Hematopoietic multipotent progenitor cell treated with erythropoietin and hydrocortisone succinate and interleukin-3 and kit ligand, for 15 days (in vitro differentiated cells): ENCODE measurements at regions not wholly inside any gene's neighbourhood (a gene's known extent, or its start where the extent isn't known, plus 50 kb on each side); places are given as distances from the start of the nearest gene placed in this dataset.

Source experiments
- DNase-seq: peaks from one replicate; pipeline ENCODE4 v3.0.0-alpha.2; 2015; ENCODE audit warnings: low spot score

DNA sequence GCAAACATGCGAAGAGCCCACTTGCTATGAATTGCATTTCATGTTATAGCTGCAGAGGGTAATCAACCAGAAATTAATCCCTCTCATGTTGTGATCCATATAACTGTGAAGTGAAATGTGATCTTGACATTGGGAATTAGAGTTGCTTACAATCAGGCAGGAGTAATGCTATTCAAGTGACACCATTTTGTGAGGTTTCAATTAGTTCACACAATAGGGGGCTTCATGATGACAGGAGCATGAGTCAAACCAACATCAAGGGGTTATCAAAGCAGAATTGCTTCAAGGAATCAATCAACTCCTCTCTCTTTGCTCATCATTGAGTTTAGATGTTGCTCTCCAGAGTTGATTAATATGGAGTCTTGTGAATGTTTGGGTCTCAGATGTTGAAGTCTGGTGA lies 1585.2 kb upstream of the TENM4 start:
- DNase-seq, result no peak

DNA sequence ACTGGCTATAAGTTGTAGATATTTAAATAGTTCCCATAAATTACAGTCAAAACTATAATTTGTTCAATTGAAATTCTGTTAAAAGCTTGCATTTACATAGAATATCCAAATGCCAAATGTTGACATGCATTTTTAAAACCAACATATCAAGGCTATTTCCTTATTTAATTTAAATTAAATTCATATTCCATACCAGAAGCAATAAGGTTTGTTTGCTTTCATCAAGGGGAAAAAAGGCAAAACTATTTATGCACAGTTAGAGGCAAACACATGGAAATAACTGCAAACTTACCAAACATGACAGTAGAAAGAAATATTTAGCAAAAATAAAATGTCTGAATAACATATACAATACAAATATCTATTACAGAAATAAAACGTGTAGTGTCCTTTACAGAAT lies 1581.2 kb upstream of the TENM4 start:
- DNase-seq, result no peak

DNA sequence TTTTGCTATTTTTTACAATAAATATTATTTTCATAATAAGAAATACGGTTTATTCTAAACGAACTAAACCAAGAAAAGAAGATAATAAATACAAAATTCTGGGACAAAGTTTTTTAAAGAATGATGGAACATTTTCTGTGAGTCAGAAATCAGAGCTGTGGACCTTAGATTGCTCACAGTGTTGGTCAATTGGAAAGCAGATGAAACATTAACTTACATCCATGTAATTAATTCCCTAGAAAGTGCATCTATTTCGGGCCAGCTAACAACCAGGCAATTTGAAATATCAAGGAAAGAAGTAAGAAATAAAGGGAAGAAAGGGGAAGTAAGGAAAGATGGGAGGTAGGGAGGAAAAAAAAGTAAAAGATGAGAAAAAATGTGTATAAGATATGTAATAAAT lies 1569.8 kb upstream of the TENM4 start:
- DNase-seq, result no peak

DNA sequence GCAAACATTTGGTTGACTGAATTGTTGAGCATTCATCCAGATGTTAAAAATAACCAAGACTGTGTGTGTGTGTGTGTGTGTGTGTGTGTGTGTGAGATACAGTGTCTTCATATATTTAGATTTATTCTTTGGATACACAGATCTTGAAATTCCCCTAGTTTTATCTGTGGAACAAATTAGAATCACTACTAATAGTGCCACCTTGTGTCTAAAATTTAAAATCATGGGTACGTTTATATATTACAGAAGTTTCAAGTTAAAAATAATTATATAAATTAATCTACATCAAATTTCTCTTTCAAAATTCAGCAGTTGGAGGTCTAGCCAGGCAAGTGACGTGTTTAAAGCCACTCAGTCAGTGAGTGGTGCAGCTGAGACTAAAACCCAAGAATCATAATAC lies 1566.2 kb upstream of the TENM4 start:
- DNase-seq, result no peak

DNA sequence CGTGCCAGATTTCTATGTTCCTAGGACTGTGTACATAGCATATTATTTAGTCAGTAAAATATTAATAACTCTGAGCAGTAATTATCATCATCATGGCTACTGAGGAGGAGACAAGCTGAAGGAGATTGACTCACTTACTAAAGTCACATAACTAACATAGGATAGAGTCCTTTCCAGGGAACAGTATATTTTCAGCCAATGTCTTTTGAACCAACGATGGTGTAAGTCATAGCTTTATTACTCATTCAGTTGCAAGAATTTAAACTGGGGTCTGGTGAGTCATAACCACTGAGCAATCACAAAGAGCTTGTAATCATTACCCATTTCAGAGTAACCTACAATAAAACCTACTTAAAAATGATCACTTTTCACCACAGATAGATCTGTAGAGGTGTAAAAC lies 1564.8 kb upstream of the TENM4 start:
- DNase-seq, result no peak

DNA sequence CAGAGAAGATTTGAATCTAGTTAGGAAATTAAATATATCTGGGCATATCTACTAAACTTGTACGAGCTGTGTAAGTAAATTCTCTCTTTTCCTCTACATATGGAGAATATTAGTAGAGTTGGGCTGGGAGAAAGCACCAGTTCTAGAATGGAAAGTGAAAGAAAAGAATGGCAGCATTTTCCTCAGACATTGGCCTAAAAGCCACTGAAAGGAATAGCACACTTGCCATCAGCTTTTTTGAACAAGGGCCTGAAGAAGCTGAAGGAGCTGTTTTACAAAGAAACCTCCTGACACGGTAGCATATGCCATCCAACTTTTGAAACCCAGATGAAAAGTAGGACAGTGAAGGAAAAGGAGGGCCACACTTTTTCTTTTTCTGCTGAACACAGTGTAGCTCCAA lies 1563.7 kb upstream of the TENM4 start:
- no peak for DNase-seq

DNA sequence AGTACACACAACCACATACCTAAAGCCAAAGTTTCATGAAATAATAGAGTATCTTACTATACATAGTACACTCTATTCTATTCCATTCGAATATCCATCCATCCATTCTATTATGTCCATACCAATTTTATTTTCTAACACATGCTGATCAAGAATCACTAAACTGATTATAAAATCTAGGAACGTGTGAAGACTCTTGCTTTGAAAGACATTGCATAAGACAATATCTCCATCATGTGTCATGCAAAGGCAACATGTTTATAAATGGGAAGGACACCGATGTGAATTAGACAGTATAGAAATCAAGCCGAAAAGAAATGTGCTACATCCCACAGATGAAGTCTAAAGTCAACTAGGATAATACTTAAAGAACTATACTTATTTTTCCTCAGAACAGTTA lies 1561.5 kb upstream of the TENM4 start:
- DNase-seq, result no peak

DNA sequence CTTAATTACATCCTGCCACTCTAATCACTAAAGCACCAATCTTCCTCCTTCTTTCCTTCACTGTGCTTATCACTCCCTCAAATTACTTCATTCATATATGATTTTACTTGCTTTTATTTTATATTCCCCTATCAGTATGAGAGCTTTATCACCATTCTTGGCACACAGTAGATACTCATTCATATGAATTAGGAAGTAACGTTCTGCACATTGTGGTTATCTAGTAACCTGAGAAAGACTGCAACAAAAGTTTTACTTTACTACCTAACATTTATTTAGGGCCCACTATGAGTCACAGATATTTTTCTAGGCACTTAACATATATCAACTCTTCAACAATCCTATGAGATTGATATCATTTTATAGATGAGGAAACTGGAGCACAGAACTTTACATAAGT lies 1559.9 kb upstream of the TENM4 start:
- DNase-seq, result no peak

DNA sequence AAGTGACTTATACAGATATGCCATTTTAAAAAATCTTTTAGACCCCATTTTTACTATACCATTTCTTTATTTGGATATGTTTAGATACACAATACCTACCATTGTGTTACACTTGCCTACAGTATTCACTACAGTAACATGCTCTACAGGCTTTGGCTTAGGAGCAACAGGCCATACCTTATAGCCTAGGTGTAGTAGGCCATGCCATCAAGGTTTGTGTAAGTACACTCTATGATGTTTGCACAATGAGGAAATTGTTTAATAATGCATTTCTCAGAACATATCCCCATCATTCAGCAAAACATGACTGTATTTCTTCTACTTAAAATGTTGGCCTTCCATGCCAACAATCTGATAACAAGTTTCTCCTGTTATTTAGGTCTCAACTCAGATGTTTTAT lies 1559.5 kb upstream of the TENM4 start:
- no peak for DNase-seq

DNA sequence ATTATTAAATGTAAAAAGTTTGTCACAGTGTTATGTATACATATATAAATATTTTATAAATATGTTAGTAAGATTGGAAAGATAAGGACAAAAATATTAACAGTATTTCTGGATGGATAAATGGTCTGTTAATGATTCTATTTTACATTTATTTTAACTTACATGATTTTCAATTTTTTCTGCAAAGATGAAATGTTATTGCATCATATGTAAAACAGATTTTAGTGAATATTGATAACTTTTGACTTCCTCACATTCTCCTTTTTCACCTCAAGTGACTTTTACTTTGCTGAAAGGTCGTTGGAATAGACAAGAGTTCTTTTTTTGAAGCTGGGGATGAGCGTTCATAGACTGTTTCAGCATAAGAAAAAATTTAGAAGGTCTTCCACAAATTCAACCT lies 1554.7 kb upstream of the TENM4 start:
- DNase-seq, result no peak

DNA sequence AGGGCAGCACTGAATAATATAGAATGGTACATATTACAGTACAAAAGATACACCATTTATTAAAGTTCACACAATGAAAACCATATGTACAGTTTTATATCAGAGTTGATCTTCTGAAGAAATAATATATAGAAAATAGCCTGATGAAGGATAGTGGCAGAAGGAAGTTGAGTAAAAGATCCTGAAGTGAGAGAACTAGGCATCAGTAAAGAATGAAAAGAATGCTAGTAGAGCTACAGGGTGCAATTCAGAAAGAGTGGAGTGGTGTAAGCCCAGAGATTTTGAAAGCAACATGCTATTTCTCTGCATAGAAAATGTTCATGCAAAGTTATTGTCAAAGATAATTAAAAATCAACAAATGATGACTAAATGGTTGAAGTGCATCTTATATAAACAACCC lies 1552.7 kb upstream of the TENM4 start:
- no peak for DNase-seq

DNA sequence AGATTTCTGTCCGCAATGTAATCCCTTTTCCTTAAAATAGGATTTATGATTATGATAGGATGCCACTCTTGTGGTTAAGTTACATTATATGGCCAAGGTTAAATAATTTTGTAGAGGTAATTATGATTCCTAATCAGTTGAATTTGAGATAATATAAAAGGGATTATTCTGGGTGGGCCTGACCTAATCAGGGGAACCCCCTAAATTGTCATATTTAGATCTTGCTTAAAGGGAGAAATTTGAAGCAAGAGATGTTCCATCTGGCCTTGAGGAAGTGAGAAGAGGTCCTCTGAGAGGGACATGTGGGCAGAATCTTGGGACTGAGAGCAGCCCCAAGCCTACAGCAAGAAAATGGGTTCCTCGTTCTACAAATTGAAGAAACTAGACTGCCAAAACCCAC lies 1550.1 kb upstream of the TENM4 start:
- no peak for DNase-seq

DNA sequence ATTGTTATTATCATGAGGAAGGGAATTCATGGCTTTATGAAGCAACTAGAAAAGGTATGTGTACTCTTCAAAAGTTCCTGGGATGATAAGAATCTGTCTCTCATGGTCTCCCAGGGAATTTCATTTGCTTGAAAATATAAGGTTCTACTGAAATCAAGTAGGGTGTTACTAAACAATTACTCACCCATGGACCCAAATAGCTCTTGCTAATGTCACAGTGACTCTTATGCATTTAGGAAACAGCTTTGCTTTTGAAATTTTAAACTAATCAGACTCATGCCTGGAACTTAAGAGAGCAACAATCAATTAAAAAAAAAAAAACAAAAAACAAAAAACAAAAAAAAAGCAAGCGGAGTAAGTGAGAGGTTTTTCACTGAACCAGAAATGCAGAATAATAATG lies 1546.3 kb upstream of the TENM4 start:
- DNase-seq, result no peak

DNA sequence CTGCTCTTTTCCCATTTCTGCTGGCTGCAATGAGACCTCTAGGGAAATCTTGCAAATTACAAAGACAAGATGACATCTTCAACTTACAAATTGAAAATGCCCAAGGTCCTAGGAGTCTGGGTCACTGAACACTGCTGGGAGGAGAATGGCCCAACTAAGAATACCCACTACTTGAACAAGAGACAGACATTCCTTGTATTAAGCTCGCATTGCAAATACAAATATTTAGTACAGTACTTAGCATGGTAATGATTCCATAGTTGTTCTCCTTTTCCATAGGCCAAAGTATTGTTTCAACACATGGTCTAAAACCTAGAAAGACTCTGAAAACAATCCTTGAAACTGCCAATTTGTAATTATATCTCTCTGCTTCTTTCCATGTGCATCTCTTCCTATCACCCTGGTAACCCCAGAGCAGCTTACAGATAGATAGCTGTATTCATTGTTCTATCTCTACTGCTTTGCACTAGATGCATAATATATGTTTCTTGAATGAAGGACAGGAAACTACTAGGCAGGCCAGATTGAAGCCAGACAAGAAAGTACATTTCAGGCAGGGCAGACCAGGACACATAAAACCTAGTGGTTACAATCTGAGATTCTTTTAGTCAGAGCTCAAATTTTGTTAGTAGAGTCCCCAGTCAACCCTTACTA lies 1545.7 kb upstream of the TENM4 start:
- DNase-seq, result no peak

DNA sequence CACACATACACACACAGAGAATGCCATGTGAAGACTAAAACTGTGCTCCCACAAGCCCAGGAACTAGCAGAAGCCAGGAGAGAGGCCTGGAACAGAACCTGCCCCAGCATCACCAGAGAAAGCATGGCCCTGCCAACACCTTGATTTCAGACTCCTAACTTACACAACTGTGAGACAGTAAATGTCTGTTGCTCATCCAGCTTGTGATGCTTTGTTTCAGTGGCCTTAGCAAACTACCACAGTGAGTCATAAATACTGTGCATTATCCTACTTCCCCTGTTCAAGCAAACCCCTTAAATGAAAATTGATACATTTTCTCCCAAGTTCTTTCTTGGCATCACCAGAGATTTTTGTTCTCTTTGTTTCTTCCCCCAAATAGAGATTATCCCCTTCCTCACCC lies 1539.4 kb upstream of the TENM4 start:
- no peak for DNase-seq

DNA sequence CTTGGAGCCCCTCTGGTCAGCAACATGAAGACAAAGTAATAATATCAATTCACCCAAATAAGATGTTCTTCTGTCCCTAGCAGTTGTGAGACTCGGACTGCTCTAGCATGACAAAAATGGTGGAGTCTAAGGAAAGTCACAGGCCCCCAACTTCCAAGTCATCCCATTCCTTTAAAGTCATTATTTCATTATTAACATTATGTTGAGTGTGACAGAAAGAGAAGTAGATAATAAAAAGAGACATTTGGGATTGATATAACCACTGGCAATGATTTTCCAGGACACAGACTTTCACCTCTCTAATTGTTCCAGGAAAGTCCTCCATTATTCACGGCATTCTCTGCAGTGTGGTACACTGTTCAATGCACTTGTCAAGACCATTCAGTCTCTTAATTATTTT lies 1533.0 kb upstream of the TENM4 start:
- no peak for DNase-seq

DNA sequence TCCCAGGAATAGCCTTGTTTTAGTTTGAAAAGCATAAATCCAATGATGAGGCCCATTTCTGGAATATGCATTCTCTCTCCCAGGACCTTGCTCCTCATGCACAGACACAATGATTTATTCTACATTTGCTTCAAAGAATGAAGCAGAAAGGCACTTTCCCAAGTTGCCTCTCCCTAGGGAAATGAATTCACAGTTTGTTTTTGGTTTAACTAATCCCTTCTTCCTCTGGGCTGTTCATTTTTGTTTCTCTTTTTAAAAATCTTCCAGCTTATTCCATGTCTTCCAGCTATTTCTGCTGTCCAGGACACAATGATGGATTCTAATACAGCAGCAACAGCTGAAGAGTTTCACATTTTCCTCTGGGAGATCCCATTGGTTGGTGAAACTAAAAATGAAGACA lies 1529.2 kb upstream of the TENM4 start:
- DNase-seq, result no peak

DNA sequence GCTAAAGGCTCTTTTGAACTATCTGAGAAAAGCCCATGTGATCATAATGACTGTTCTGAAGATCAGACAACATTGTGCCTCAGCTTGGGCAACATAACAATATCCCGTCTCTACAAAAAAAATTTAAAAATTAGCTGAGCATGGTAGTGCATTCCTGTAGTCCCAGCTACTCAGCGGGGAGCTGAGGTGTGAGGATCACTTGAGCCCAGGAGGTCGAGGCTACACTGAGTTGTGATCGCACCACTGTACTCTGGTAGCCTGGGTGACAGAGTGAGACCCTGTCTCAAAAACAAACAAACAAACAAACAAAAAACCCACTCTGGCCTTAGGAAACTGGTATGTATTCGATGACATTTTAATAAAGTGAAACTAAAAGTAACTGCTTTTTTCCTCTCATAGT lies 1526.8 kb upstream of the TENM4 start:
- DNase-seq, result no peak

DNA sequence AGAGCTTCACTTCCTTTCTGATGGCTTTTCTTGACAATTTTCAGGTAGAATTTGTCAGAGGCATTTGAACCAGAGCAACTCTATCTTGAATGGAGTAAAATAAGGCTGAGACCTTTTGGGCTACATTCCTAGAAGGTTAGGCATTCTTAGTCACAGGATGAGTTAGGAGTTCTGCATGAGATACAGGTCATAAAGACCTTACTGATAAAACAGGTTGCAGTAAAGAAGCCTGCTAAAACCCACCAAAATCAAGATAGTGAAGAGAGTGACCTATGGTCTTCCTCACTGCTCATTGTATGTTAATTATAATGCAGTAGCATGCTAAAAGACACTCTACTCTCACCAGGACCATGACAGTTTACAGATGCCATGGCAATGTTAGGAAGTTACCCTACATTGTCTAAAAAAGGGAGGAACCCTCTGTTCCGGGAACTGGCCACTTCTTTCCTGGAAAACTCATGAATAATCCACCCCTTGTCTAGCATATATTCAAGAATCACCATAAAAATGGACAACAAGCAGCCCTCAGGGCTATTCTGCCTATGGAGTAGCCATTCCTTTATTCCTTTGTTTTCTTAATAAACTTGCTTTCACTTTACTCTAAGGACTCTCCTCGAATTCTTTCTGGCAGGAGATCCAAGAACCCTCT lies 1519.7 kb upstream of the TENM4 start:
- DNase-seq, result no peak

DNA sequence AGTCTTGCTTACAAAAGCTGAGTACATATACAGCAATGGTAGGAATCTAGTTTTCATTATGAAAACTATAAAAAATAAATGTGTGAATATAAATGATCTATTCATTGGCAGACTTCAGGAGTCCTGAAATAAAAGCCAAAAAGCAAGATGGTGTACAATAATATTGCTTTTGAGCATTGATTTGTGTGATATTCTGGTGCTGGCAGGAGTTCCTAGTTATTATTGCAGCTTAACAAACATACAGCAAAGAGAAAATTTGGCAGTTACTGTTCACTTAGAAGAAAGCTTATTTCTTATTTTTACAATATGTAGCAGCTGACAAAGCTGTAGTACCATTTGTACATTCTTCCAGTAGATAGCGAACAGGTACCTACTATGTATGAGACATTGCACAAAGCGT lies 1518.9 kb upstream of the TENM4 start:
- DNase-seq, result no peak

DNA sequence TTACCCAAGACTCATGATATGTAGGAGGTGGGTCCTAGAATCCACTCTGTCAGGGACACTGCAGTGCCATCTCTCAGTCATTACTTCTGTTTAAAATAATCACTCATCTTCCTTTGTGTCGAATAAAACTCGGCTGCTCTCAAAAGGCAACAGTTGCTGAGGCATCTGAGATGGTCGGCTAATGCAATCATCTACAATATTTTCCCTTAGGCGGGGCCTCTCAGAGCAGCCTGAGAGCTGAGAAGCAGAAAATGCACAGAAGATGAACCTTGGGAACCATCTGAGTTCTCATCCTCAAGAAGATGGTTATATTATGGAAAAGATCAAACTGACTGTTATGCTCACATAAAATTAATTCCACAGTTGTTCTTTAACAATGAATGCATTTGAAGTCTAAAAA lies 1518.2 kb upstream of the TENM4 start:
- DNase-seq, result no peak

DNA sequence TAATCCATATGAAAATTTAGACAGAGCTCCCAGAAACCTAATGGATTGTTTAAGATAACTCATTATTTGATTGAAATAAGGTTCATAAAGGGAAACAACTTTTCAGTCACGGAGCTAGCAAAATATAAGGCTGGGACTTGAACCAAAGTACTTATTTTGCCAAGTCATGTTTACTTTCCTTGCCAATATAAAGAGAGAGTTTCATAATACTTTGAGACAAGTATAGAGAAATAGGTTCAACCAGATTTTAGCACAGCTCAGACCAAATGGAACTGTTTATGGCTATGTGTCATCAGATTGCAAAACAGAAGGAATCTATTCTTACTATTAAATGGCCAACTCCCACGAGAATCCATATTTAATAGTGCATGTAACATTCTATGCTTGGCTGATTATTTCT lies 1517.5 kb upstream of the TENM4 start:
- no peak for DNase-seq

DNA sequence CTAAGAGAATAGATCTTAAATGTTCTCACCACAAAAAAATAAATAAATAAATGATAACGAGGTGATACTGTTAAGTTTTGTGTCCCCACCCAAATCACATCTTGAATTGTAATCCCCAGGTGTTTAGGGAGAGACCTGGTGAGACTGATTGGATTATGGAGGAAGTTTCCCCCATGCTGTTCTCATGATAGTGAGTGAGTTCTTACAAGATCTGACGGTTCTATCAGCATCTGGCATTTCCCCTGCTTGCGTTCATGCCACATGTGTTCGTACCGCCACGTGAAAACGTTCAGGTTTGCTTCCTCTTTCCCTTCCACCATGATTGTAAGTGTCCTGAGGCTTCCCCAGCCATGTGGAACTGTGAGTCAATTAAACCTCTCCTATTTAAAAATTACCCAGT lies 1514.8 kb upstream of the TENM4 start:
- no peak for DNase-seq

DNA sequence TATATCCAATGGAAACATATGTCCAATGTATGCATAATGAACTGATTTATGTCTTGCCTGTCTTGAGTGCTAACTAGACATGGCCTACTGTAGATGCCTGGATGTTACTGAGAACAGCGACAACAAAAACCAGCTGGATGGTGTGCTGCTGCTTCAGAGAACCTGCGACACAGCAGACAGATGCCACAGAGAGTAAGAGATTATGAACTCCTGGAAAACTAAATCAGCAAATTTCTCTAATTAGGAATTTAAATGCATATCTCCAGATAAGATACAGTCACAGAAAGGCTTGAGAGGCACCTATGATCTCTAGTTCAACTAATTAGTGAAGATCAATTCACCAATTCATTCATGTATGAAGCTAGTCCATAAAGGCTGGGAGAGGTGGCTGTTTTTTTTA lies 1508.0 kb upstream of the TENM4 start:
- no peak for DNase-seq

DNA sequence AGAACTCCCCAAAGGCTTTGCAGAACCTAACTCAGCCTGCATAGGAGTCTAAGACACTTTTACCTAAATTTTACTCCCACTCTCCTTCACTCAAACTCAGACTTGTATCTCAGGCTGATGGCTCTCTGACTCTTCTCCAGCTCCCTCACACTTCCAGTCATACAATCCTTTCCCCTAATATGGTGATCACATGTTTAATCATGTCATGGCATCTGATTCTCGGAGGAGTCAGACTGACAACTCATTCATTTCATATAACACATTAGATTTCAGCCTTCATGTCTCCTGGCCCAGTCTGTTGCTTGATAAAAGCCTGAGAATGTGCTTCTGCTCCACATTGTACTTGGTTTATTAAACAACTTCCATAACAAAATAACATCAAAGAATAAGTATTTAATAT lies 1503.9 kb upstream of the TENM4 start:
- no peak for DNase-seq
